ENCODE measurements at regions not wholly inside any gene's neighbourhood (a gene's known extent, or its start where the extent isn't known, plus 50 kb on each side); places are given as distances from the start of the nearest gene placed in this dataset.

- Histone ChIP-seq H3K27ac (ENCODE audit: low read length) (no peak overlapping the region), H3K4me3 (ENCODE audit: low read length) (no peak overlapping the region), H3K9me3 (replicated peaks; ENCODE audit: control insufficient read depth, low read depth, low read length) (peaks cover 4% of the 10 kb centered on the region), H3K36me3 (ENCODE audit: control insufficient read depth, insufficient read depth, low read length) (no peaks in the 10 kb centered on the region), H3K4me1 (ENCODE audit: control insufficient read depth, insufficient read depth, low read length) (no peaks in the 10 kb centered on the region), H3K27me3 (ENCODE audit: control insufficient read depth, insufficient read depth, low read length) (peaks cover 7% of the 10 kb centered on the region)
- no peak for DNase-seq
- 82% methylated on average over 1 of the region's 2 CpGs for WGBS (ENCODE audit: insufficient coverage)
Measured at GRCh38 chrX:17939724-17940123, 78.6 kb upstream of the RAI2 start.

- Histone ChIP-seq H3K36me3 (ENCODE audit: control insufficient read depth, insufficient read depth, low read length) (no peaks in the 10 kb centered on the region), H3K4me1 (ENCODE audit: control insufficient read depth, insufficient read depth, low read length) (no peaks in the 10 kb centered on the region), H3K4me3 (ENCODE audit: low read length) (no peak overlapping the region), H3K27me3 (ENCODE audit: control insufficient read depth, insufficient read depth, low read length) (peaks cover 21% of the 10 kb centered on the region), H3K9me3 (replicated peaks; ENCODE audit: control insufficient read depth, low read depth, low read length) (peaks cover 4% of the 10 kb centered on the region), H3K27ac (ENCODE audit: low read length) (no peak overlapping the region)
- no peak for DNase-seq
- WGBS (ENCODE audit: insufficient coverage), result 61% methylated on average over 2 of the region's 3 CpGs
Measured at GRCh38 chrX:17933856-17934255, 72.8 kb upstream of the RAI2 start.

- H3K4me1 ChIP-seq (ENCODE audit: control insufficient read depth, insufficient read depth, low read length), result no peaks in the 10 kb centered on the region
- no peak overlapping the region for H3K27ac ChIP-seq (ENCODE audit: low read length)
- H3K36me3 ChIP-seq (ENCODE audit: control insufficient read depth, insufficient read depth, low read length), result no peaks in the 10 kb centered on the region
- H3K27me3 ChIP-seq (ENCODE audit: control insufficient read depth, insufficient read depth, low read length), result peaks cover 25% of the 10 kb centered on the region
- peaks cover 4% of the 10 kb centered on the region for H3K9me3 ChIP-seq (replicated peaks; ENCODE audit: control insufficient read depth, low read depth, low read length)
- 89% methylated on average over 4 of the region's 4 CpGs for WGBS (ENCODE audit: insufficient coverage)
- DNase-seq, result no peak
- no peak overlapping the region for H3K4me3 ChIP-seq (ENCODE audit: low read length)
Measured at GRCh38 chrX:17932781-17933180, 71.7 kb upstream of the RAI2 start.

GRCh38 chrX:17931855-17932254 is 70.8 kb upstream of the RAI2 start:
- Histone ChIP-seq H3K4me1 (ENCODE audit: control insufficient read depth, insufficient read depth, low read length) (no peaks in the 10 kb centered on the region), H3K27me3 (ENCODE audit: control insufficient read depth, insufficient read depth, low read length) (peaks cover 28% of the 10 kb centered on the region), H3K9me3 (replicated peaks; ENCODE audit: control insufficient read depth, low read depth, low read length) (no peaks in the 10 kb centered on the region), H3K27ac (ENCODE audit: low read length) (no peak overlapping the region), H3K4me3 (ENCODE audit: low read length) (no peak overlapping the region), H3K36me3 (ENCODE audit: control insufficient read depth, insufficient read depth, low read length) (no peaks in the 10 kb centered on the region)
- 53% methylated on average over 5 of the region's 7 CpGs for WGBS (ENCODE audit: insufficient coverage)
- no peak for DNase-seq

GRCh38 chrX:17930850-17931249 is 69.8 kb upstream of the RAI2 start:
- Histone ChIP-seq H3K4me1 (ENCODE audit: control insufficient read depth, insufficient read depth, low read length) (no peaks in the 10 kb centered on the region), H3K36me3 (ENCODE audit: control insufficient read depth, insufficient read depth, low read length) (no peaks in the 10 kb centered on the region), H3K27ac (ENCODE audit: low read length) (no peak overlapping the region), H3K27me3 (ENCODE audit: control insufficient read depth, insufficient read depth, low read length) (peaks cover 28% of the 10 kb centered on the region), H3K9me3 (replicated peaks; ENCODE audit: control insufficient read depth, low read depth, low read length) (no peaks in the 10 kb centered on the region), H3K4me3 (ENCODE audit: low read length) (no peak overlapping the region)
- WGBS (ENCODE audit: insufficient coverage), result 30% methylated on average over 2 of the region's 4 CpGs
- DNase-seq, result no peak

- H3K4me1 ChIP-seq (ENCODE audit: control insufficient read depth, insufficient read depth, low read length), result no peaks in the 10 kb centered on the region
- no peak for DNase-seq
- H3K9me3 ChIP-seq (replicated peaks; ENCODE audit: control insufficient read depth, low read depth, low read length), result no peaks in the 10 kb centered on the region
- H3K27me3 ChIP-seq (ENCODE audit: control insufficient read depth, insufficient read depth, low read length), result peaks cover 13% of the 10 kb centered on the region
- H3K4me3 ChIP-seq (ENCODE audit: low read length), result no peak overlapping the region
- no peak overlapping the region for H3K27ac ChIP-seq (ENCODE audit: low read length)
- H3K36me3 ChIP-seq (ENCODE audit: control insufficient read depth, insufficient read depth, low read length), result no peaks in the 10 kb centered on the region
Measured at GRCh38 chrX:17923546-17923945, 62.4 kb upstream of the RAI2 start.

- WGBS (ENCODE audit: insufficient coverage), result 69% methylated on average over 3 of the region's 5 CpGs
- Histone ChIP-seq H3K27ac (ENCODE audit: low read length) (no peak overlapping the region), H3K4me1 (ENCODE audit: control insufficient read depth, insufficient read depth, low read length) (no peaks in the 10 kb centered on the region), H3K27me3 (ENCODE audit: control insufficient read depth, insufficient read depth, low read length) (peaks cover 9% of the 10 kb centered on the region), H3K36me3 (ENCODE audit: control insufficient read depth, insufficient read depth, low read length) (no peaks in the 10 kb centered on the region), H3K4me3 (ENCODE audit: low read length) (no peak overlapping the region), H3K9me3 (replicated peaks; ENCODE audit: control insufficient read depth, low read depth, low read length) (no peaks in the 10 kb centered on the region)
- no peak for DNase-seq
Measured at GRCh38 chrX:17922303-17922702, 61.2 kb upstream of the RAI2 start.

GRCh38 chrX:17919896-17920446 is 58.9 kb upstream of the RAI2 start:
- 66% methylated on average over 4 of the region's 6 CpGs for WGBS (ENCODE audit: insufficient coverage)
- Histone ChIP-seq H3K4me3 (ENCODE audit: low read length) (no peak overlapping the region), H3K9me3 (replicated peaks; ENCODE audit: control insufficient read depth, low read depth, low read length) (no peaks in the 10 kb centered on the region), H3K27me3 (ENCODE audit: control insufficient read depth, insufficient read depth, low read length) (peaks cover 18% of the 10 kb centered on the region), H3K4me1 (ENCODE audit: control insufficient read depth, insufficient read depth, low read length) (no peaks in the 10 kb centered on the region), H3K36me3 (ENCODE audit: control insufficient read depth, insufficient read depth, low read length) (no peaks in the 10 kb centered on the region), H3K27ac (ENCODE audit: low read length) (no peak overlapping the region)
- no peak for DNase-seq

GRCh38 chrX:17917945-17918577 is 57.0 kb upstream of the RAI2 start:
- no CpG with 5 or more reads among the region's 4 CpGs for WGBS (ENCODE audit: insufficient coverage)
- no peak overlapping the region for H3K4me3 ChIP-seq (ENCODE audit: low read length)
- DNase-seq, result no peak
- H3K36me3 ChIP-seq (ENCODE audit: control insufficient read depth, insufficient read depth, low read length), result no peaks in the 10 kb centered on the region
- peaks cover 24% of the 10 kb centered on the region for H3K27me3 ChIP-seq (ENCODE audit: control insufficient read depth, insufficient read depth, low read length)
- H3K4me1 ChIP-seq (ENCODE audit: control insufficient read depth, insufficient read depth, low read length), result no peaks in the 10 kb centered on the region
- H3K9me3 ChIP-seq (replicated peaks; ENCODE audit: control insufficient read depth, low read depth, low read length), result no peaks in the 10 kb centered on the region
- H3K27ac ChIP-seq (ENCODE audit: low read length), result no peak overlapping the region

- H3K9me3 ChIP-seq (replicated peaks; ENCODE audit: control insufficient read depth, low read depth, low read length), result no peaks in the 10 kb centered on the region
- WGBS (ENCODE audit: insufficient coverage), result no CpG with 5 or more reads among the region's 6 CpGs
- no peaks in the 10 kb centered on the region for H3K36me3 ChIP-seq (ENCODE audit: control insufficient read depth, insufficient read depth, low read length)
- H3K27me3 ChIP-seq (ENCODE audit: control insufficient read depth, insufficient read depth, low read length), result peaks cover 23% of the 10 kb centered on the region
- no peak overlapping the region for H3K4me3 ChIP-seq (ENCODE audit: low read length)
- H3K4me1 ChIP-seq (ENCODE audit: control insufficient read depth, insufficient read depth, low read length), result no peaks in the 10 kb centered on the region
- H3K27ac ChIP-seq (ENCODE audit: low read length), result no peak overlapping the region
- no peak for DNase-seq
Measured at GRCh38 chrX:17913801-17914200, 52.7 kb upstream of the RAI2 start.
